Mucosa of rectum (tissue), 2 donors: ENCODE measurements at regions not wholly inside any gene's neighbourhood (a gene's known extent, or its start where the extent isn't known, plus 50 kb on each side); places are given as distances from the start of the nearest gene placed in this dataset.
"Not testable (repeated sequence)": the region's sequence is repeated elsewhere in the genome, so short reads cannot be mapped to it uniquely, and the experiment has no call there.

Experiments used
- H3K27ac ChIP-seq, 2 donors: one replicate each; pipeline ENCODE4 v1.7.0; 2013; ENCODE audit warnings: inconsistent platforms in 2 of 2, low read depth in 2 of 2, low read length in 2 of 2
- H3K27me3 ChIP-seq, 2 donors: one replicate each; pipeline ENCODE4 v1.7.0; 2013; ENCODE audit warnings: low read length in 2 of 2; ENCODE audit not compliant: control insufficient read depth in 2 of 2, insufficient read depth in 2 of 2
- H3K36me3 ChIP-seq, 2 donors: one replicate each; pipeline ENCODE4 v1.7.0; 2013; ENCODE audit warnings: low read length in 2 of 2; ENCODE audit not compliant: control insufficient read depth in 2 of 2, insufficient read depth in 2 of 2
- H3K4me1 ChIP-seq, 2 donors: one replicate each; pipeline ENCODE4 v1.7.0; 2013; ENCODE audit warnings: low read length in 2 of 2, mild to moderate bottlenecking in 1 of 2; ENCODE audit not compliant: control insufficient read depth in 2 of 2, insufficient read depth in 2 of 2
- H3K4me3 ChIP-seq, 2 donors: one replicate each; pipeline ENCODE4 v1.7.0; 2013; ENCODE audit warnings: low read length in 2 of 2
- H3K9ac ChIP-seq, 2 donors: one replicate each; pipeline ENCODE4 v1.7.0; 2013; ENCODE audit warnings: low read length in 2 of 2, low read depth in 1 of 2, mild to moderate bottlenecking in 1 of 2
- H3K9me3 ChIP-seq, 2 donors: one replicate each; pipeline ENCODE4 v1.7.0; 2013; ENCODE audit warnings: low read length in 2 of 2; ENCODE audit not compliant: control insufficient read depth in 2 of 2
- donor health status: healthy.
- donor health status: Normal muscosa, but diverticular disease.

- Histone ChIP-seq H3K4me1 (no peaks in the 10 kb centered on the region), H3K27ac (no peak overlapping the region), H3K9ac (no peak overlapping the region), H3K27me3 (no peaks in the 10 kb centered on the region), H3K9me3 (no peaks in the 10 kb centered on the region), H3K4me3 (no peak overlapping the region), H3K36me3 (no peaks in the 10 kb centered on the region)
Observed at GRCh38 chr12:17284873-17285272, 678.9 kb upstream of the LMO3 start.

GRCh38 chr12:17283563-17283962 lies 677.6 kb upstream of the LMO3 start:
- Histone ChIP-seq H3K27ac (no peak overlapping the region), H3K36me3 (no peaks in the 10 kb centered on the region), H3K4me3 (no peak overlapping the region), H3K4me1 (no peaks in the 10 kb centered on the region), H3K27me3 (no peaks in the 10 kb centered on the region), H3K9me3 (no peaks in the 10 kb centered on the region), H3K9ac (no peak overlapping the region)

- H3K9ac ChIP-seq, H3K4me3 ChIP-seq, H3K4me1 ChIP-seq, H3K27me3 ChIP-seq, H3K27ac ChIP-seq, H3K9me3 ChIP-seq, H3K36me3 ChIP-seq: not testable (repeated sequence)
Observed at GRCh38 chr12:17282169-17282568, 676.2 kb upstream of the LMO3 start.

GRCh38 chr12:17278946-17279345 lies 673.0 kb upstream of the LMO3 start:
- peaks cover 0 to 1% of the 10 kb centered on the region in 2 donors for H3K9me3 ChIP-seq
- no peak overlapping the region for H3K27ac ChIP-seq
- no peak overlapping the region for H3K9ac ChIP-seq
- H3K27me3 ChIP-seq = no peaks in the 10 kb centered on the region
- H3K36me3 ChIP-seq = no peaks in the 10 kb centered on the region
- no peak overlapping the region for H3K4me3 ChIP-seq
- no peaks in the 10 kb centered on the region for H3K4me1 ChIP-seq

GRCh38 chr12:17276196-17276595 lies 670.2 kb upstream of the LMO3 start:
- no peaks in the 10 kb centered on the region for H3K4me1 ChIP-seq
- H3K36me3 ChIP-seq = no peaks in the 10 kb centered on the region
- no peak overlapping the region for H3K27ac ChIP-seq
- no peaks in the 10 kb centered on the region for H3K27me3 ChIP-seq
- no peak overlapping the region for H3K4me3 ChIP-seq
- peaks cover 0 to 1% of the 10 kb centered on the region in 2 donors for H3K9me3 ChIP-seq
- no peak overlapping the region for H3K9ac ChIP-seq

- Histone ChIP-seq H3K4me3 (no peak overlapping the region), H3K4me1 (no peaks in the 10 kb centered on the region), H3K27me3 (no peaks in the 10 kb centered on the region), H3K36me3 (no peaks in the 10 kb centered on the region), H3K9ac (no peak overlapping the region), H3K27ac (no peak overlapping the region), H3K9me3 (no peaks in the 10 kb centered on the region)
Observed at GRCh38 chr12:17266856-17267255, 660.9 kb upstream of the LMO3 start.

GRCh38 chr12:17264603-17265002 lies 658.6 kb upstream of the LMO3 start:
- Histone ChIP-seq H3K4me1 (no peaks in the 10 kb centered on the region), H3K9ac (no peak overlapping the region), H3K27me3 (no peaks in the 10 kb centered on the region), H3K4me3 (no peak overlapping the region), H3K9me3 (peaks cover 0 to 3% of the 10 kb centered on the region in 2 donors), H3K36me3 (no peaks in the 10 kb centered on the region), H3K27ac (no peak overlapping the region)

GRCh38 chr12:17239874-17240273 lies 633.9 kb upstream of the LMO3 start:
- Histone ChIP-seq H3K27ac (no peak overlapping the region), H3K4me1 (no peaks in the 10 kb centered on the region), H3K9ac (no peak overlapping the region), H3K27me3 (no peaks in the 10 kb centered on the region), H3K36me3 (no peaks in the 10 kb centered on the region), H3K9me3 (peaks cover 0 to 2% of the 10 kb centered on the region in 2 donors), H3K4me3 (no peak overlapping the region)

GRCh38 chr12:17235996-17236395 lies 630.0 kb upstream of the LMO3 start:
- Histone ChIP-seq H3K36me3 (no peaks in the 10 kb centered on the region), H3K4me1 (no peaks in the 10 kb centered on the region), H3K4me3 (no peak overlapping the region), H3K9me3 (peaks cover 0 to 2% of the 10 kb centered on the region in 2 donors), H3K27ac (no peak overlapping the region), H3K27me3 (no peaks in the 10 kb centered on the region), H3K9ac (no peak overlapping the region)

- Histone ChIP-seq H3K9me3 (peaks cover 0 to 1% of the 10 kb centered on the region in 2 donors), H3K4me1 (no peaks in the 10 kb centered on the region), H3K4me3 (no peak overlapping the region), H3K27ac (no peak overlapping the region), H3K9ac (no peak overlapping the region), H3K36me3 (no peaks in the 10 kb centered on the region), H3K27me3 (no peaks in the 10 kb centered on the region)
Observed at GRCh38 chr12:17215759-17216570, 610.0 kb upstream of the LMO3 start.
